ENCODE measurements at regions not wholly inside any gene's neighbourhood (a gene's known extent, or its start where the extent isn't known, plus 50 kb on each side); places are given as distances from the start of the nearest gene placed in this dataset.

DNA sequence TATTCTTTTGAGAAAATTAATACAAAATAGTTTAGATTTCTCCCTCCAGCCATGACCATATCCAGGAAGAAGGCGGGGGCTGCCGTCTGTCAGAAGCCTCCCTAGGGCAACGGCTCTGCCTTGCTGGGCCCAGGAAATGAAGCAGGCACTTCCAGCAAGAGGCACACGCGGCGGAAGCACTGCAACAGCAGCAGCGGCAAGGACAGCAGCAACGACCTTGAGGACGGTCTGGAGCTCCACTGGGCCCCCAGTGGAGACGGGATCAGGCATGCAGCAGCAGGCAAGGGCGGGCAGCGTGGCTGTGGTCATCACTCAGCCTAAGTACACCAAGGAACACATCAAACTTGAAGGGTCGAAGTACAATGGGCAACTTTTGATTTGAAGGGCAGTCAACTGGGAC is 61.3 kb upstream of the EPHA6 start:
- TF ChIP-seq, protein P1, sequence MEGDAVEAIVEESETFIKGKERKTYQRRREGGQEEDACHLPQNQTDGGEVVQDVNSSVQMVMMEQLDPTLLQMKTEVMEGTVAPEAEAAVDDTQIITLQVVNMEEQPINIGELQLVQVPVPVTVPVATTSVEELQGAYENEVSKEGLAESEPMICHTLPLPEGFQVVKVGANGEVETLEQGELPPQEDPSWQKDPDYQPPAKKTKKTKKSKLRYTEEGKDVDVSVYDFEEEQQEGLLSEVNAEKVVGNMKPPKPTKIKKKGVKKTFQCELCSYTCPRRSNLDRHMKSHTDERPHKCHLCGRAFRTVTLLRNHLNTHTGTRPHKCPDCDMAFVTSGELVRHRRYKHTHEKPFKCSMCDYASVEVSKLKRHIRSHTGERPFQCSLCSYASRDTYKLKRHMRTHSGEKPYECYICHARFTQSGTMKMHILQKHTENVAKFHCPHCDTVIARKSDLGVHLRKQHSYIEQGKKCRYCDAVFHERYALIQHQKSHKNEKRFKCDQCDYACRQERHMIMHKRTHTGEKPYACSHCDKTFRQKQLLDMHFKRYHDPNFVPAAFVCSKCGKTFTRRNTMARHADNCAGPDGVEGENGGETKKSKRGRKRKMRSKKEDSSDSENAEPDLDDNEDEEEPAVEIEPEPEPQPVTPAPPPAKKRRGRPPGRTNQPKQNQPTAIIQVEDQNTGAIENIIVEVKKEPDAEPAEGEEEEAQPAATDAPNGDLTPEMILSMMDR (IDR thresholded peaks at IDR 0.05) = no peak
- no peak for TF ChIP-seq POLR2A (IDR thresholded peaks at IDR 0.05)
